ENCODE measurements at regions not wholly inside any gene's neighbourhood (a gene's known extent, or its start where the extent isn't known, plus 50 kb on each side); places are given as distances from the start of the nearest gene placed in this dataset.

DNA sequence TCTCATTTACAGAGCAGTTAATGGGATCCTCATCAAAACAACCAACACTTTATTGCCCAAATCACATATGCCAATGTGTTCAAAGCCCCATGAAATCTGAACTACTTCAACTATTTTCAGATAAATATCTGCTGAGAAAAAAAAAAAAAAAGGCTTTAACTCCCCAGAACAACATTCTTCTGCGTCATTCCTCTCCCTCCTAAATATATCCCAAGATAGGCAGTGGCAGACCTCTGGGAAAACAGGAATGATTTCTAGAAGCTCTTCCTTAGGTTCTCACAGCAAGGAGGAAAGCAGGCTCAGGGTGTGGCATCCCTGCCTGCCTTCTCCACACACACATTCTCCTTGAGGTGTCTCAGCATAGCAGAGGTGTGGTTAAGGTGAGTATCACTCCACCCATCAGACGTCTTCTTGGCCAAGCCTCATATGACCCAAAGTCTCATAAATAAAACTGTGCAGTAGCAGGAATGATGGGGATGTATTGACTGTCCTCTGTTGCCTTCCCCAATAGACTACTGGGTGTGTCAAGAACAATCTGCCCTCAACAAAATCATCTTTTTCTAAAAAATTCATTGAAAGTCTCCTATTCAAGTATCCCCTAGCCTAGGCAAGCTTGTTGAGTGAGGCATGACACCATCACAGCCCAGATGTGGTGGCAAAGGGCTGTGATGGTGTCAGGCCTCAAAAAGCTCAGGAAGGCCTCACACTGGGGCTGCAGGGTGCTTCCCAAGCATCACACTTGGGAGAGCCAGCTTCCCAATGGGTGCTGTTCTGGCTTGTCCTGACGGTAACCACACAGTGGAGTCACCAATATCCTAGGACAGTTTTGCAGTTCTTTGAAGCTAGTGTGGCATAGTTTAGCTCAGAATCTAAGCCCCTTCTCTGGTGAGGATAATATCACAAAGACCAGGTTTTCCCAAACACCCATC lies 135.4 kb upstream of the SOX9 start:
- DNase-seq (ENCODE audit: low read depth) = peak; percentile 94
- TF ChIP-seq, protein P1, sequence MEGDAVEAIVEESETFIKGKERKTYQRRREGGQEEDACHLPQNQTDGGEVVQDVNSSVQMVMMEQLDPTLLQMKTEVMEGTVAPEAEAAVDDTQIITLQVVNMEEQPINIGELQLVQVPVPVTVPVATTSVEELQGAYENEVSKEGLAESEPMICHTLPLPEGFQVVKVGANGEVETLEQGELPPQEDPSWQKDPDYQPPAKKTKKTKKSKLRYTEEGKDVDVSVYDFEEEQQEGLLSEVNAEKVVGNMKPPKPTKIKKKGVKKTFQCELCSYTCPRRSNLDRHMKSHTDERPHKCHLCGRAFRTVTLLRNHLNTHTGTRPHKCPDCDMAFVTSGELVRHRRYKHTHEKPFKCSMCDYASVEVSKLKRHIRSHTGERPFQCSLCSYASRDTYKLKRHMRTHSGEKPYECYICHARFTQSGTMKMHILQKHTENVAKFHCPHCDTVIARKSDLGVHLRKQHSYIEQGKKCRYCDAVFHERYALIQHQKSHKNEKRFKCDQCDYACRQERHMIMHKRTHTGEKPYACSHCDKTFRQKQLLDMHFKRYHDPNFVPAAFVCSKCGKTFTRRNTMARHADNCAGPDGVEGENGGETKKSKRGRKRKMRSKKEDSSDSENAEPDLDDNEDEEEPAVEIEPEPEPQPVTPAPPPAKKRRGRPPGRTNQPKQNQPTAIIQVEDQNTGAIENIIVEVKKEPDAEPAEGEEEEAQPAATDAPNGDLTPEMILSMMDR (IDR thresholded peaks at IDR 0.05; ENCODE audit: insufficient read depth, low read depth, low read length, missing control alignments) = no peak

GRCh38 chr17:71986886-71987285 lies 133.9 kb upstream of the SOX9 start:
- TF ChIP-seq, protein P1 (IDR thresholded peaks at IDR 0.05; ENCODE audit: insufficient read depth, low read depth, low read length, missing control alignments) = no peak
- peak; percentile 56 for DNase-seq (ENCODE audit: low read depth)
- H3K4me3 ChIP-seq (ENCODE audit: low read length) = no peak overlapping the region

More for the DNA sequence above, 135.4 kb upstream of the SOX9 start:
- H3K4me3 ChIP-seq (ENCODE audit: low read length) = no peak overlapping the region

- DNase-seq (ENCODE audit: low read depth) = peak; percentile 63
- no peak overlapping the region for H3K4me3 ChIP-seq (ENCODE audit: low read length)
- TF ChIP-seq, protein P1 (IDR thresholded peaks at IDR 0.05; ENCODE audit: insufficient read depth, low read depth, low read length, missing control alignments) = no peak
Measured at GRCh38 chr17:71987634-71988033, 133.2 kb upstream of the SOX9 start.

- H3K4me3 ChIP-seq (ENCODE audit: low read length) = no peak overlapping the region
- TF ChIP-seq, protein P1 (IDR thresholded peaks at IDR 0.05; ENCODE audit: insufficient read depth, low read depth, low read length, missing control alignments) = no peak
- no peak for DNase-seq (ENCODE audit: low read depth)
Measured at GRCh38 chr17:71989117-71989516, 131.7 kb upstream of the SOX9 start.

DNA sequence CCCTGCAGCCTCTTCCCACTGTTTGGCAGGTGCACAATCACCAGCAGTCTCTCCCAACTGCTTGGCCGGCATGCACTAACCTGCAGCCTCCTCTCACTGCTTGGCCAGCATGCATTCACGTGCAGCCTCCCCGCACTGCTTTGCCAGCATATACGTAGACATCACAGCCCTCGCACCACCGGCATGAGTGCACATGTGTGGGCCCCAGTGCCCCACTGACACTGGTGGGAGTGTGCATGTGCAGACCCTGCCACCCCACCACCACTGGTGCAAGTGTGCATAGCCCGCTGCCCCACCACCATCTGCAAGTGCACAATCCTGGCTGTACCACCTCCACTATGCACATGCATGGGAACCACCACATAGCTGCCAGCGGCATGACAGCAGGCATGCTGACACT lies 127.5 kb upstream of the SOX9 start:
- TF ChIP-seq, protein P1 (IDR thresholded peaks at IDR 0.05; ENCODE audit: insufficient read depth, low read depth, low read length, missing control alignments) = no peak
- no peak overlapping the region for H3K4me3 ChIP-seq (ENCODE audit: low read length)
- DNase-seq (ENCODE audit: low read depth) = no peak

DNA sequence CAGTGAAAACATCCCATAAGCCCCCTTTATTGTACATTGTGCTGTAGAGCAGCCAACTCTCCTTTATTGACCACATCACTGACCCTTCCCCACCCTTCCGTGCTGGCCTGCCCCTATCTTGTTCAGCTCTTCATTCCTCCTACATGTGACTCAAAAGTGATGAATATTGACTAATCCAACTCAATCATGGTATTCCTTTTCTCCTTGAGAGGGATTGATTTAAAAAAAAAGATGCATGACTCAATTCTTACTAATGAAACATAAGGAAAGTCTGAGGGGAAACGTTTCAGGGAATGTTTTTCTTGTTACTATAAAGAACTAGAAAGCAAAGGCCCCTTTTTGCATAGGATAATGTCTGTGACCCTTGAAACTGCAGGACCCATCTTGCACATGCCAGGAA lies 125.2 kb upstream of the SOX9 start:
- TF ChIP-seq, protein P1 (IDR thresholded peaks at IDR 0.05; ENCODE audit: insufficient read depth, low read depth, low read length, missing control alignments) = no peak
- peak; percentile 70 for DNase-seq (ENCODE audit: low read depth)
- no peak overlapping the region for H3K4me3 ChIP-seq (ENCODE audit: low read length)
